Inflammatory macrophage treated with lipopolysaccharide for 1 hour (primary cell): ENCODE measurements at regions not wholly inside any gene's neighbourhood (a gene's known extent, or its start where the extent isn't known, plus 50 kb on each side); places are given as distances from the start of the nearest gene placed in this dataset.
"Not testable (repeated sequence)": the region's sequence is repeated elsewhere in the genome, so short reads cannot be mapped to it uniquely, and the experiment has no call there.

Experiments used
- DNase-seq, 2 donors: peaks; one replicate each; pipeline ENCODE4 v3.0.0-alpha.2; 2020 to 2022

- no peak for DNase-seq
These were observed 100.9 kb downstream of the TFAP2C start for GRCh38 chr20:56730003-56730402.

GRCh38 chr20:56730996-56731395, 101.9 kb downstream of the TFAP2C start:
- DNase-seq, result no peak

- DNase-seq, result no peak
These were observed 102.4 kb downstream of the TFAP2C start for GRCh38 chr20:56731476-56731875.

GRCh38 chr20:56733967-56734366, 104.9 kb downstream of the TFAP2C start:
- DNase-seq, result no peak

- no peak for DNase-seq
These were observed 106.1 kb downstream of the TFAP2C start for GRCh38 chr20:56735084-56735642.

GRCh38 chr20:56736285-56736857, 107.3 kb downstream of the TFAP2C start:
- DNase-seq, result no peak

- not testable (repeated sequence) for DNase-seq
These were observed 115.3 kb downstream of the TFAP2C start for GRCh38 chr20:56744325-56744821.

GRCh38 chr20:56748476-56749377, 119.6 kb downstream of the TFAP2C start:
- no peak for DNase-seq

GRCh38 chr20:56750430-56750829, 121.3 kb downstream of the TFAP2C start:
- DNase-seq, result no peak

- DNase-seq, result no peak
These were observed 123.2 kb downstream of the TFAP2C start for GRCh38 chr20:56752274-56752673.

- DNase-seq, result no peak
These were observed 126.1 kb downstream of the TFAP2C start for GRCh38 chr20:56755201-56755600.

- not testable (repeated sequence) for DNase-seq
These were observed 127.6 kb downstream of the TFAP2C start for GRCh38 chr20:56756658-56757057.

GRCh38 chr20:56758706-56759105, 129.6 kb downstream of the TFAP2C start:
- DNase-seq, result no peak

- no peak for DNase-seq
These were observed 130.7 kb downstream of the TFAP2C start for GRCh38 chr20:56759741-56760278.

GRCh38 chr20:56760610-56761009, 131.5 kb downstream of the TFAP2C start:
- no peak for DNase-seq

- no peak for DNase-seq
These were observed 132.3 kb downstream of the TFAP2C start for GRCh38 chr20:56761393-56761792.

GRCh38 chr20:56762401-56762800, 133.3 kb downstream of the TFAP2C start:
- DNase-seq, result no peak

GRCh38 chr20:56762829-56763228, 133.7 kb downstream of the TFAP2C start:
- no peak for DNase-seq

GRCh38 chr20:56764671-56765070, 135.6 kb downstream of the TFAP2C start:
- no peak for DNase-seq

GRCh38 chr20:56765172-56766073, 136.3 kb downstream of the TFAP2C start:
- no peak for DNase-seq

GRCh38 chr20:56766528-56766927, 137.4 kb downstream of the TFAP2C start:
- DNase-seq, result no peak

GRCh38 chr20:56769921-56770600, 141.0 kb downstream of the TFAP2C start:
- no peak for DNase-seq
